ENCODE measurements at regions not wholly inside any gene's neighbourhood (a gene's known extent, or its start where the extent isn't known, plus 50 kb on each side); places are given as distances from the start of the nearest gene placed in this dataset.

DNA sequence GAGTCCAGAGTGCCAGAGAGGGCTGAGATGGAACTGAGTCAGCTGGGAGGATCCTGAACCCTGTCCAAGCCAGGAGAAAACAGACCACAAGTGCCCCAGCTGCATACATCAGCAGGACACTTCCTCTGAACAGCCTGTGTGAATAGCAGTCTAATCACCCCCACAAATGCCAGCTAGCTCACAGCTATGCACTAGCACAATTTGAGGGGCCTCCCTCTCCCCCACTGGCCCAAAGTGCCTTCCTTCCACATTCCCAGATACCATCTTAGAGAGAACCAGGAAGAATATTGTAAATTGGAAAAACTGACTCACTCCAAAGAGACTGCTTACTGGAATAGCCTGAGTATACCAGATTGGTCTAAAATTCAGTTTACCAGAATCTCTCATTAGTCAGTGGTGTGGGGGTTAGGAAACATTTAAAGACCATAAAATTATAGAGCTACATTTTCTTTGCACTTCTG is 292.6 kb upstream of the KLF3 start:
- TF ChIP-seq CTCF (IDR thresholded peaks at IDR 0.05) (no peak), POLR2A (IDR thresholded peaks at IDR 0.05) (no peak)
